Activated CD4-positive, CD25-positive, alpha-beta regulatory T cell treated with anti-CD3 and anti-CD28 coated beads, Interleukin-2, amount 50 U/mL, for 72 hours (primary cell): ENCODE measurements at regions not wholly inside any gene's neighbourhood (a gene's known extent, or its start where the extent isn't known, plus 50 kb on each side); places are given as distances from the start of the nearest gene placed in this dataset.
"Not testable (repeated sequence)": the region's sequence is repeated elsewhere in the genome, so short reads cannot be mapped to it uniquely, and the experiment has no call there.

ENCODE experiments used
- DNase-seq: peaks from one replicate; pipeline ENCODE4 v3.0.0; 2021

DNA sequence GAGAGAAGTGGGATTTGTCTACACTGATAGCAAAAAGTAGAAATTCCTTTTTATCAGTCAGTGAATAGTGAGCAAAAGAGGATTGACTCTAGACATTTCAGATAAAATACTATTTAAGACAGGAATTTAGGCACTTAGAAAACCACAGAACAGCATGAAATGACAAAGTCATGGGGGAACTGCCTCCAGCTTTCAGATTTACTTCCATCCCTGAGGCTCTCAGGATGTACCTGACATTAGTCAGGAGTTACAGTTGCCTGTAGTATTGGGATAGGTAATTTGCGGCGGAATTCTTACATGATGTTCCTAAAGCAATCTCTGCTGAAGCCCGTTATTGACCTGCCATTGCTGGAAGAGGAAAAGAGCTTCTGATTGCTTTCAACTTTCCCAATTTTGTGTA, 337.1 kb upstream of the MAP2 start:
- DNase-seq, result no peak

DNA sequence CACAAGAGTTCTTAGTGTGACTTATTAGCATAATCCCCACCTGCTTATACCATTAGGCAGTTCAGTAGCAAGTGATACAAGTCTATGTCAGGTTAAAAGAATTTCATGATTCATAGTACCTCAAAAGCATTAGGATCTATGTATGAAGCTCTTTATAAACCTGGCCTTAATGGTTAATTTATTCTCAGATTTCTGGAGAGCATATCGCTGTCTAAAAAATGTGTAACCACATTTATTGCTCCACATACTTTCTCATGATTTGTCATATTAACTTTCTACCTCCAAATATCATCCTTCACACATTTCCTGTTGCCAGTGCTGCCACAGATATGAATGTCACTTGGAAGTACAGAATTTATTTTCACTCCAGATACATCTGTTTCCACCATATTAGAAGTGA, 332.8 kb upstream of the MAP2 start:
- no peak for DNase-seq

DNA sequence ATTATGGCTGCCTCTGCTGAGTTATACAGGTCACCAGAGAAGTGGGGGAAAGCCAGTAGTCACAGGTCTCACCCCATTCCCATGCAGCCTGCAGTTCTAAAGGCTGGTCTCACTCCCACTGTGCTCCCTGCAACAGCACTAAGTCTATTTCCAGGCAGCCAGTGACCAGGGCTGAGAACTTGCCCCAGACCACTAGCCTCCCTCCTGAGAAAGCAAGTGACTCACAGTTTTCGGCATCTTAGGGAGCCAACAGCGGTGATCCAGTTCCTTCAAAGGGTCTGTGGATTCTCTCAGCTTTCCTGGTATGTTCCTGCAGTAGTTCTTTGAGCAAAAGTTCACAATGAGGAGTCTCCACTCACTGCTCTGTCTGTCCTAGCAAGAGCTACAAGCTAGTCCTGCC, 329.6 kb upstream of the MAP2 start:
- no peak for DNase-seq

DNA sequence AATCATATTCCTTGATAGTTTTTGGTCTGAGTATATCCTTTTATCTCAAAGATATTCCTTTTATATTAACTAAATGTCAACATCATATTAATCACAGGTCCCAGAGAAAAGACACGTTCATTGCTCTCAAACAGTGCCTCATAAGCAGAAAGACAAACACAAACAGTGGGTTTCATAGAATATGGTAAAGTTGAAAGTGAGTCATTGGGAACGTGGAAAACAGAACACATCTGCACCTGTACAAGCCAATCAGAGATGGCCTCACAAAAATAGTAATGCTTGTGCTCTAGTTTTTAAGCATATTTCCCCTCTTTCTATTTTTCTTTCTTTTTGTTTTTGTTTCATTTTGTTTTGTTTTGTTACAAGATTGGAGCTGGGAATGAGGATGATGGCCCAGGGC, 328.4 kb upstream of the MAP2 start:
- no peak for DNase-seq

DNA sequence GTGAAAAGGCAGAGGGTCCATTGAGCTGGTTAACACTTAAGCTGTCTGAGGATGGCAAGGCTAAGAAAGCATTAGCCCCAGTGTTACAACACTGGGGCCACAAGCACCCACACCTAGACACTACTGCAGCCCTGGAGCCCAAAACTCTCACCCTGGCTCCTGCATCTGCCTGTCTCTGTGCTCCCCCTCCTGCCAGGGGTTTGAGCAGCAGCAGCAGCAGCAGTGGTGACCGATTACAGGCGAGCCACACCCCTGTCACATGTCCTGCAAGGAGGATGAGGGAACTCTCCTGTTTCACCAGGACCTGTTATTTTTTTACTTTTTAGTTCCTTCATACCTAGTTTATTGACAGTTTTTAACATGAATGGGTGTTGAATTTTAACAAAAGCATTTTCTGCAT, 326.7 kb upstream of the MAP2 start:
- DNase-seq, result no peak

DNA sequence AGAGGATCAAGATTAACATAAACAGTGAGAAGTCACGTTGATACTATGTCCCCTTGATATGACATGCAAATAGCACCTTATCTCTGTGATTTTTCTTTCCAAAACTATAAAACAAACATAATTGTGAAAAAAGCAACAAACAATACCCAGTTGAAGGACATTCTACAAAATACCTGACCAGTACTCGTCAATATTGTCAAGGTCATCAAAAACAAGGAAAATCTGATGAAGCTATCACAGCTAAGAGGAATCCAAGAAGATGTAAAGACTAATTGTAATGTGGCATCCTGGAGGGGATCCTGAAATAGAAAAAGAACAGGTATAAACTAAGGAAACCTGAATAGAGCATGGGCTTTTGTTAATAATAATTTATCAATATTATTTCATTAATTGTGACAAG, 321.5 kb upstream of the MAP2 start:
- DNase-seq, result no peak

DNA sequence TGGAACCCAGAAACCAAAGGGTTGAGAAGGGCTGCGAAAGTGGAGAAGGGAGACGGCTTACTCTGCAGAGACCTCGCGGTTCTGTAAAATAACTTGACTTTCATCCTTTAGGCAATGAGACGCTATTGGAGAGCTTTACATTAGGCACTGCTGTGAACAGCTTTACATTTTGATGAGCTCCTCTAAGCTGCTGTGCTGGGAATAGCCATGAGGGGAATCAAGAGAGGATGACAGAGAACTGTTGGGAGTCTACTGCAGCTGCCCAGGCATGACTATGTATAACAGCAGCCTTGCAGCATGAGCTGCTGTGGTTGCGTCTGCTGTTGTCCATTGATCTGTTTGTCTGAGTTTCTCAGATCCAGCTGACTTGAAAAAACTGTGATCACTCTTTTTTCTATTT, 310.8 kb upstream of the MAP2 start:
- no peak for DNase-seq

DNA sequence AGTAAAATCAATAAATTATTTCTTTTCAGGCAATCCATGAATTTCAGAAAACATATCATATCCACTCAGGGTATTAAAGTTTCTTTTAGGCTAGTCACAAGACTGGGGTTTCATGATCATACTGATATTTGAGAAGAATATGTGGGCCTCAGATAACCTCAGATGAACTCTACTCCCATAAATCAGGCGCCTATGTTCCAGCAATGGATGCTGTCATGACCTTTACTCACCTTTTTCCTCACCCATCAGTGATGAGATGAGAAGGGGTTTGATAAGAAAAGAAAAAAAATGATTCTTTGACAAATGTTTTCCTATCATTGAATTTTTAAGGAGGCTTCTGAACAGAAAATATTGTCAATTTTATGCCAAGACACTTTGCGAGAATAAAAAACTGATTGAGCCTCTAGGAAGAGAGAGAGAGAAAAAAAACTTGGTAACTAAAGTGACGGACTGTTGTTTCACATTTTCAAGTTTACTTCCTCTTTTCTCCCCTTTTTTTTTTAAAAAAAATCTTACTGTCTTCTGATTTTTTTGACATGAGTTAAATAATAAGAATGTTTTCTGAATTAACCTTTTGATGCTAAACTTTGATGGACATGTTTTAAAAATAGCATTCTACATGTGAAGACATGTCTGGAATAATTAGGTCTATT, 309.1 kb upstream of the MAP2 start:
- DNase-seq, result no peak

DNA sequence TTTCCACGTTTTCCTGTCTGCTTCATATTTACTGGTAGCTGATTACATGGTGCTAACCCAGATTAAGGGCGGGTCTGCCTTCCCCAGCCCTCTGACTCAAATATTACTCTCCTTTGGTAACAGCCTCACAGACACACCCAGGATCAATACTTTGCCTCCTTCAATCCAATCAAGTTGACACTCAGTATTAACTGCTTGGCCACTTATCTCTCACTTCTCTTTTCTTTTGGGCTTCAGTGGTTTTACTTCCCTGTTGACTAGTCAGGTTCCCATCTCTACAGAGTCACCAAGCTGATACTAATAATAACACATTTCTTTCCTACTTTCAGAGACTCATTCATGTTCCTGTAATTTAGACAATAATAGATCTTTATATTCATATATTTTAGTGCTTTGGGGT, 302.2 kb upstream of the MAP2 start:
- DNase-seq, result no peak

DNA sequence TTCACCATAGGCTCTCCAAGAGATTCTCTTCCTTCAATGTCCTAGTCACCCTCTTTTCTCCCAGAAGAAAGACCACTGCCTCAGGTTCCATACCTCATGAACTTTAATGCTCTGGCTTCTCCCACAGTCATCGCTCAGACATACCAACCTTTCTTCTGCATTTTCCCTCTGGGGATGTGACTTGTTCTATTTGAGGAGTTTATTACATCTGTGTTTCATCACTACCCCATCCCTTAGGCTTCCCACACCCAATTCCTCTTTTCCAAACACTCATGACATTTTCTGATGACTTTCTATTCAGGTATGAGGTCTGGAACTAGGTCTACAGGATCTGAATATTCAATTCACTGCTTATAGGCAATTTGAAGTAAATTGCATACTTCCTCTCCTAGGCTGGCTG, 298.6 kb upstream of the MAP2 start:
- DNase-seq, result no peak

DNA sequence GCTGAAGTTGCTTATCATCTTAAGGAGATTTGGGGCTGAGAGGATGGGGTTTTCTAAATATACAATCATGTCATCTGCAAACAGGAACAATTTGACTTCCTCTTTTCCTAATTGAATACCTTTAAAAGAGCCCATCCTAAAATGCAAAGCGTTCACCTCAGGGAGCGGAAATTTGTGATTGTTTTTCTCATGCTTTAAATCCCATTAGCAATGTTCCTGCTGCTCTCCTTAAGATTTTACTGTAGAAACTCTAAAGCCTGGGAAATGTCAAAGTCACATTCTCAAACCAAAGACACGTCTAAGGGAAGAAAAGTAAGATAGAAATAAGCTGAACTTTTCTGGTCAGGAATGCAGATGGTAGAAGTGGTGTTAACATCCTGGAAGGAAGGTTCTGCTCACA, 285.8 kb upstream of the MAP2 start:
- DNase-seq, result no peak

DNA sequence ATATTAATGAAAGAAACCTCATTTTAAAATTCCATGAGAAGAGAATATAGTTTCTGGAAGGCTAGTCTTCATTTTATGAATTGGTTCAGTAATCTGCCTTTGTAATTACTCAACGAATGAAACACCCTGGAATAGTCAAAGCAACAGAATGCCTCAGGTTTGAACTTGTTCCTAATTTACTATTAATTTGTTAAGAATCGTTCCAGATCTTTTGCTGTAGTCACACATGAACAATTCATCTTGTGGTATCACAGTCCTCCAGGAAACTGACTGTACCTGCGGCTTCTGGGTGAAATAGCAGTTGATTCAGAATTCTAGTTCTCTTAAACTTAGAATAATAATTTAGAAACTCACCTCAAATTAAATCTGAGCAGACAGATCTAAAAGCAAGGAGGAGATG, 282.7 kb upstream of the MAP2 start:
- DNase-seq, result no peak

DNA sequence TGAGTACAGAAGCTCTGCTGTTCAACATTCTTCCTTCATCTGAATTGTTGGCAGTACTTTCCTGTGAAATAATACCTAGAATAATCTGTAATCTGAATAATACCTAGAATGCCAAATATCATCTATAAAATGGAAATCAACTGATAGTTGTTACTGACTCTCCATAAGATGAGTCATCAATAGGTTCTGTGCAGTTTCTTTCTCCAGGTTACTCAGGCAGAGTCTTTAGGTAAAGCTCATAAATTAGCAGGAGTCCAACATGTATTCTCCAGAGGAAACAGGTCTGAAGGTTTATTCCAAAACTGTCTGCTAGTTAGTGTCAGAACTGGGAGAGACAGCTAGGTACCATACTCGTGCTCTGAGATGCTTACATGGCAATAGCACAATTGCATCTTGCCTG, 282.0 kb upstream of the MAP2 start:
- no peak for DNase-seq

DNA sequence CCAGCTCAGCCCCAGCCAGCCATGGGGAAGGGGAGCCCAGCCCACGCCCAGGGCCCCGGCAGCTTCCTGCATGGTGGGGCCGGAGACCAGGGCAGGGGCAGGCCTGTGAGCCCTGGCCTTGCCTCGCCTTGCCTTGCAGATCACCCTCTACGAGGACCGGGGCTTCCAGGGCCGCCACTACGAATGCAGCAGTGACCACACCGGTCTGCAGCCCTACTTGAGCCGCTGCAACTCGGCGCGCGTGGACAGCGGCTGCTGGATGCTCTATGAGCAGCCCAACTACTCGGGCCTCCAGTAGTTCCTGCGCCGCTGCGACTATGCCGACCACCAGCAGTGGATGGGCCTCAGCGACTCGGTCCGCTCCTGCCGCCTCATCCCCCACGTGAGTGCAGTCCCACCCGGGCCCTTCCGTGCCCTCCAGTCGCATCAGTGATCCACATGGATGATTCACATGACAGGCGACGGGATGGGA, 278.6 kb upstream of the MAP2 start:
- DNase-seq, result not testable (repeated sequence)

DNA sequence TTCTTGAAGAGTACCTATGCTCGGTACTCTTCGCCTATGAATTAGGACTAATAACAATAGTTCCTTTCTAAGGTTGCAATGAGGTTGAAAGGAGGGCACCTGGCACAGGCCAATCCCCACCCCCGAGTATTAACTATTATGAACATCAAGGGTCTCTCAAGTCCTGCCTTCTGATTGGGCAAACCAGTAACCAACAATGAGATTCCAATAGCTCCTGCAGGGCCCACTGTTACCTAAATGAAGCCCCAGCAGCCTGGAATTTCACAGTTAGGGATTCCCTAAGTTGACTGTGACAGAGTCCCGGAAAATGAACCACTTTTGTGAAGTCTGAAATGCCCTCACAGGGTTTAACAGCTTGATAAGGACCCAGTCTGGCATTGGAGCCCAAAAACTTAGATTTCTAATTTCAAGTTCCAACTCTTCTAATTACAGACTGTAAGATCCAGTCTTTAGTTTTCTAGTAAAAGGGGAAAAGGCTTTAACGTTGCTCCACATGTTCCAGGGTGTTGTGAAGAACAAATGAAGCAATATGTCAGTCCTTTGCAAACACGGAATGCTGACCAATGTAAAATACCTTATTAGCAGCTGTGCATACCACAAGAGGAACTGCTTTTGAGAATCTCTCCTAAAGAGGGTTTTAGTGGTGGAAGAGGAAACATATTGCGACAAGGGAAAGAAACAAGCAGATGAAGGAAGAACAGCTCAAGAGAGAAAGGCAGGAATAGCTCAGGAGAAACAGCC, 277.7 kb upstream of the MAP2 start:
- no peak for DNase-seq

DNA sequence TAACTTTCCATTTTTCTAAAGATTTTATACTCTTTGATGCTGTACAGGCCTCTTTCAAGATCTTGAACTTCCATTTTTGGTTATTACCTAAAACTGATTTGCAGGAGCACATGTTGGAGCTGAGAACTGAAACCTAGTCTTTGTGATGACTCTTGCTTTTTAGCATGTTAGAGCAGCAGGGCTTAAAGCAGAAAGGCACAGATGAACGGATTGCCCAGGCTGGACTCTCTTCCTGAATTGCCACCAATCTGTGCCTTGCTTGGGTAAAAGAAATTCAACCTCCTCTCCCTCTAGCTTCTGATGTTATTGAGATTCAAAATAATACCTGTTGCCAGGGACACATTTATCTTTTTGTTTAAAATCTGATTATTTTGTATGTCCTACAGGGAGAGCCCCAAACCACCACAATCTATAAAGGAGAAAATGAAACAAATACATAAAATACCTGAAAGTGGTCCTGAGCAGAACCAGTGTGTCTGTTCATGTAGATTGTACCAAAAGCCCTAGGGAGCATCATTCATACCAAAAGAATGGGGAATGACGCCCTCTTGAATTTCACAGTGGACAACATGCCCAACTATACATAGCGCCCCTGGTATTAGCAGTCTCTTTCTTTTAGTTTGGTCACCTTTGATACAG, 277.0 kb upstream of the MAP2 start:
- DNase-seq, result no peak

DNA sequence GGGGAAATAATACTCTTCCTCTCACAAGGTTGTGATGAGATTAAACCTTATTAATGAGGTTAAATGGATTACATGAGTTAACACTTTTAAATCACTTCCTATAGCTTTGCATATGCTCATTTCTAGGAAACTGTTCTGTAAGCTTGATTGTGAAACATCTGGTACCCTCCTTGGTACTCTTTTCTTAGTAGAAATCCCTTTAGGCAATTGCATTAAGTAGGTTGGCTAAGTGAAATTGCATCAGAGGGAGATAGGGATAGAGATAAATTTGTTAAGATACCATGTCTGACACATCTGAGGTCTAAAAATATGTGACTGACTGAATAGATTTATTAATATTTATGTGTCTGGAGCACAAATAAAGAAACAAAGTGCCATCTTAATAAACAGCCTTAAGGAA, 275.9 kb upstream of the MAP2 start:
- no peak for DNase-seq

DNA sequence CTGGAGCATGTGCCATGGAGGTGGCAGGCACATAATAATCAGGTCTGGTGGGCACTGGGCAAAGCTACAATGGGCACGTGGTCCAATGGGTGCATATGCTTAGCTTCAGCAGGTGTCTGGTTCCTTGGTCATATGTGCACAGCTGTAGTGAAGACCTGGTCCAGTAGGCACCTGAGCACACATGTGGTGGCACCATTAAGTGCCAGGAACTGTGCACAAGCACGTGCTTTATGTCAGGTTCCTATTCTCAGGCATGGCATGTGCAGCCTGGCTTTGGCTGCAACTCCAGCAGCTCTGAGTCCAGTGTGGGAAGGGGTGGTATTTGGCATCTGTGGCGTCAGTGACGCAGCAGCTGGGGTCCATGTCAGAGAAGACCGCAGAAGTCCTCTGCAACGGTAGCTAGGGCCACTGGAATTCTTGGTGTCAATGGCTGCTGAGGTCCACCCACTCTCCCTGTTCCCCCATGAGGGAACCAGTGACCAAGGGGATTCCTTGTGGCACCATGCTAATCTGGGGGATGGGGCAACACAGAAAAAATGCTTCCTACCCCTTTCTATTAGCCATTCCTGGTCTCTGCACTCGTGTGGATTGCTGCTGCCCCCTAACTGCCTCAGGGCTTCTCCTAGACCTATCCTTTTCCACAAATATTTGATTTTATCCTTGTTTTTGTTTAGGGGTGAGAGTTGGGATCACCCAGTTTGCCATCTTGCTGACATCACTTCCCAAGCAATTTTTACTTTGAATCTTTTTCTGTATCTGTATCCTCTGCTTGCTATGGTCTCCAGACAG, 262.9 kb upstream of the MAP2 start:
- no peak for DNase-seq

DNA sequence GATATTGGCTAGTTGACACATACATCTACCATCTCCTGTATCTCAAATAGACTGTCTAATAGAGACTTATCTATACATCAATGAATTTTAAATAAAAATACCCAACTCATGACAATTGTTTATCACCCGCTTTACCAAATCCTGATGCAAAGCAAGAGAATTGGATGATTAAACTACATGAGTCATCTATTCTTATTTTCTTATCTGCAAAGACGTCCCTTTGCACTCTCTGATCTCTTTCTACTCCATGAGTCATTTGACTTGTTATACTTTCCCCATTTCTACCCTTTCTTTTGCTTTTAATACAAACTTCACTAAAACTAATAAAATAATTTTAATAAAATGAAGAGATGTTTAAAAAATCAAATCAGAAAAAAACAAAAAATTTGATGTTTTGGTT, 261.7 kb upstream of the MAP2 start:
- DNase-seq, result no peak

DNA sequence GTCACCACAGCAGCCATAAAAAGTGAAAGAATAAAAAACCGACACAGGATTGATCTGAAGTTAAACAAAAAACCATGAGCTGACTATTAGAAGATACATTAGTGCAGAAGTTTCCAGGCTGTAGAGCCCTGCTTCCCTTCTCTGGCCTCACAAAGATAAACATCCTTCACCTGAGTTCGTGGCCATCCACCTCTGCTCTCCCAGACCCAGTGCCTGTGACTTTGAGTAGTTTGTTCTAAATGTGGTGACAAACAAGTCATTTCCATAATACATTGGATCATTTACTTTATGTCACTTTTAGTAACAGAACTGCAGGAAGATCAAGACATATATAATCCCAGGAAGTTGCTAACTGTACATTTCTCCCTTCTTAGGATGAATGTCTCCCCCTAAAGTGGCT, 241.9 kb upstream of the MAP2 start:
- DNase-seq, result no peak

DNA sequence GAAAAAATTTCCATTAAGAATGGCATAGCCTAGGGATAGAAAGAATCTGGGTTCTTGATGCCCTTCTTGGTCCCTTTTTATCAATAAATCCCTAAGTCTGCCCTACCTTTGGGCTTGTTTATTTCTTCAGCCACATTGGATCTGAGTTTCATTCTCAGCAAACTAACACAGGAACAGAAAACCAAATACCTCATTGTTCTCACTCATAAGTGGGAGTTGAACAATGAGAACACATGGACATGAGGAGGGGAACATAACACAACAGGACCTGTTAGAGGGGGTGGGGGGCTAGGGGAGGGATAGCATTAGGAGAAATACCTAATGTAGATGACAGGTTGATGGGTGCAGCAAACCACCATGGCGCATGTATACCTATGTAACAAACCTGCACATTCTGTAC, 237.0 kb upstream of the MAP2 start:
- DNase-seq, result not testable (repeated sequence)

DNA sequence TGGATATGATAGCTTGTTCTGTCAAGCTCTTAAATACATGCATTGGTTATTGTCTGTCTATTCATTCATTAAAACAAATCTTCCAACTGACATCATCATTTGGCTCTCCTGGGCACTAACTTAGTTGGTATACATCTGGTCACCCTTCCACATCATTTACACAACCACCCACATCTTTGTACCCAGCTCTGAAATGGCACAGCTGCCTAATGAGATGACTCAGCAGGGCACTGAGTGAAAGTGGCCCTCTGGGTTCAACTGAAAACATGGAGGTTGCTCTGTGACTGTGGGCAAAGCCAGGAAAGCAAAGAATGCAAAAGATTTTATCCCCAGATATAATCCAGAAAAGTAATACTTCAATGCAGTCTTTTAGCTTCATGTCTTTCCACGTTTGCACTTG, 234.0 kb upstream of the MAP2 start:
- no peak for DNase-seq

DNA sequence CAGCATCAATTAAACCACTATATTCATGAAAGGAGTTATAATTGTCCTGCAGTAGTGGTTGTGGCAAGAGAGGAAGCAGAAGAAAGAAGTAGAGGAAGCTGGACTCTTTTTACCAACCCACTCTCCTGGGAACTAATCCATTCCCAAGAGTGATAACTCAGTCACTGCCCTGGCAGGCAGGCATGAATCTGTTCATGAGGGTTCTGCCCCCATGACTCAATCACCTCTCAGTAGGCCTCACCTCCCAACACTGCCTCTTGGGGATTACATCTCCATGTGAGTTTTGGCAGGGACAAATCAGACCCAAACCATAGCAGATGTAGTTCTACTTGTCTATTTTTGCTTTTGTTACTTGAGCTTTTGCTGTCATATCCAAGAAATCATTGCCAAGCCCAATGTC, 232.7 kb upstream of the MAP2 start:
- no peak for DNase-seq

DNA sequence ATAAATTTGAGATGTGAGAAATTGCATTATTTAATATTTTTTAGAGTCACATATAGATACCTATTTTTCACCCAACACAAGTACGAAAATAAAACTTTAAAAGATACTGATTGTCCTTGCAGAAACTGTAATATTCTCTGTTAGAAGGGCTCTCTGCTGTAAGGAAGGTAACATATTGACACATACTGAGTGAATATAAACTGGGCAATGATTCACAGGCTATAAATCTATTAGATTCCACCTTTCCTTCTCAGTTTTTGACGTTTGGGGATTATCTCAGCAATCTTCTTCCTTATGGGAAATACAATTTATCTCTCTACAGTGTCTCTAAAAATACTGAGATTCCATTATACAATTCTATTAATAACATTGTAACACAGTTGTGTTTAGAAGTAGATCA, 229.1 kb upstream of the MAP2 start:
- DNase-seq, result no peak
